ENCODE measurements at regions not wholly inside any gene's neighbourhood (a gene's known extent, or its start where the extent isn't known, plus 50 kb on each side); places are given as distances from the start of the nearest gene placed in this dataset.
"Not testable (repeated sequence)": the region's sequence is repeated elsewhere in the genome, so short reads cannot be mapped to it uniquely, and the experiment has no call there.

DNA sequence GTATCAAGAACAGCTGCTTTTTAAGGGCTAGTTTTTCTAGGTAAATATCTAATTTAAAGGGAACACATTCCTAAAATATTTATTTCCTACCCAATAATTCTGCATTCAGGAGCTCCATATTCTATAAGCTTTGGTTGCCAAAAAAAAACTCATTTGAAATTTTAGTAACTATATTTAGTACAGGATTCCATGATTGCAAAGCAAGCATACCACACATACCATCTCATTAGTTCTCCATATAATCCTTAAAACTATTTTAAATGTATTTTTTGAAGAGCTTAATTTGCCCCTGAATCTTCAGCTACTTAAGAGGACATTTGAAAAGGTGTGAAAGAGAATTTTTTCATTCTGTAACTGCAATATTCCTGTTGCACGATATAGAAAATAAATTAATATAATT is 877.0 kb downstream of the NR2F1-AS1 start:
- no peaks in the 10 kb centered on the region for H3K36me3 ChIP-seq (ENCODE audit: insufficient read depth, low read length)
- H4K20me1 ChIP-seq (ENCODE audit: insufficient read depth, low read length), result no peaks in the 10 kb centered on the region
- H3K27me3 ChIP-seq (ENCODE audit: insufficient read depth, low read length), result no peaks in the 10 kb centered on the region
- no peak overlapping the region for H3K4me3 ChIP-seq (ENCODE audit: insufficient read depth, low read length)
- no peak for DNase-seq (ENCODE audit: insufficient read length, low spot score, missing footprints)
- no peak overlapping the region for H3K4me2 ChIP-seq (ENCODE audit: insufficient read depth, low read length)
- TF ChIP-seq, protein P1, sequence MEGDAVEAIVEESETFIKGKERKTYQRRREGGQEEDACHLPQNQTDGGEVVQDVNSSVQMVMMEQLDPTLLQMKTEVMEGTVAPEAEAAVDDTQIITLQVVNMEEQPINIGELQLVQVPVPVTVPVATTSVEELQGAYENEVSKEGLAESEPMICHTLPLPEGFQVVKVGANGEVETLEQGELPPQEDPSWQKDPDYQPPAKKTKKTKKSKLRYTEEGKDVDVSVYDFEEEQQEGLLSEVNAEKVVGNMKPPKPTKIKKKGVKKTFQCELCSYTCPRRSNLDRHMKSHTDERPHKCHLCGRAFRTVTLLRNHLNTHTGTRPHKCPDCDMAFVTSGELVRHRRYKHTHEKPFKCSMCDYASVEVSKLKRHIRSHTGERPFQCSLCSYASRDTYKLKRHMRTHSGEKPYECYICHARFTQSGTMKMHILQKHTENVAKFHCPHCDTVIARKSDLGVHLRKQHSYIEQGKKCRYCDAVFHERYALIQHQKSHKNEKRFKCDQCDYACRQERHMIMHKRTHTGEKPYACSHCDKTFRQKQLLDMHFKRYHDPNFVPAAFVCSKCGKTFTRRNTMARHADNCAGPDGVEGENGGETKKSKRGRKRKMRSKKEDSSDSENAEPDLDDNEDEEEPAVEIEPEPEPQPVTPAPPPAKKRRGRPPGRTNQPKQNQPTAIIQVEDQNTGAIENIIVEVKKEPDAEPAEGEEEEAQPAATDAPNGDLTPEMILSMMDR (IDR thresholded peaks at IDR 0.05; ENCODE audit: extremely low read depth, low read depth, low read length), result no peak
- H3K27ac ChIP-seq (ENCODE audit: low read depth, low read length), result no peak overlapping the region
- no peaks in the 10 kb centered on the region for H3K9me3 ChIP-seq (ENCODE audit: low read depth, low read length)
- H3K4me1 ChIP-seq (ENCODE audit: insufficient read depth, low read length), result peaks cover 4% of the 10 kb centered on the region
- H3K79me2 ChIP-seq (ENCODE audit: insufficient read depth, low read length), result no peaks in the 10 kb centered on the region
- H2AFZ ChIP-seq (ENCODE audit: low read length), result no peak overlapping the region

DNA sequence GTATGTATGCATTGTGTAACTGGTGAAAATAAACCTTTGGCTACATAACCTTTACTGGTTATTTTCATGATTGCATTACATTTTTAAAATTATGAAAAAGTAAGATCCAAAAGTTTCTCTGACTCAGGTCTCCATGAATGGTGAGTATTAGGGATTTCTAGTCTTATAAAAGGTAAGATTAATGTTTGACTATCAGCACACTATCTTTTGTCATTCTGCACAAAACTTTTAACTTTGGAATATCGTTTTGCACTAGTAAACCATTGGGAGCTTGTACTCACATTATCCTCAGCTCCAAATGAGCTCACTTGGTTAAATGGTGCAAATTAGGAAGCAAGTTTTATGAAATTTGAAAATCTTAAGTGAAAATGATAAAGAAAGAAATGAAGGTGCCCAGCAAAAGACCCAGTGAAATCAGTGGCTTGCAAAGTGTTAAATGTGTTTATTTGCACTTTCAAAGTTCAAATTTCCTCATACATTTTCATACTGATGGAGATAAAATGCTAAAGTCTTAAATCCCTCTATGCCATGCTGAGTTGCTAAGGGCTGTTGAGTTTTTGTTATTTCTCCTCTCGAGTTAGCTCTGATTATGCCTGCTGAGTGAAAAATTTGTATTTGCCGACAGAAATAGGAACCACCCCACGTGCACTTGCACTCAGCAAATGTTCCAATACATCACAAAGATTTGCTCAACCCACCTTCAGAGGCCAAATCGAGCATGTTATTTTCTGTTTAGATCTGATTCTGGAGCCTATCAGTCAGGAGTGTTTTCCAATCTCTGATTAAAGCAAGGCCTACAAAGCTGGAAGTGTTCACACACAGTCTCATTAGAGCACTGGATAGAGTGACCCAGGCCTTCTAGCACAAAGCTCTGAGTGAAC is 885.7 kb downstream of the NR2F1-AS1 start:
- H3K79me2 ChIP-seq (ENCODE audit: insufficient read depth, low read length), result no peaks in the 10 kb centered on the region
- H2AFZ ChIP-seq (ENCODE audit: low read length), result peak overlapping the region; percentile 61
- TF ChIP-seq, protein P1 (IDR thresholded peaks at IDR 0.05; ENCODE audit: extremely low read depth, low read depth, low read length), result no peak

DNA sequence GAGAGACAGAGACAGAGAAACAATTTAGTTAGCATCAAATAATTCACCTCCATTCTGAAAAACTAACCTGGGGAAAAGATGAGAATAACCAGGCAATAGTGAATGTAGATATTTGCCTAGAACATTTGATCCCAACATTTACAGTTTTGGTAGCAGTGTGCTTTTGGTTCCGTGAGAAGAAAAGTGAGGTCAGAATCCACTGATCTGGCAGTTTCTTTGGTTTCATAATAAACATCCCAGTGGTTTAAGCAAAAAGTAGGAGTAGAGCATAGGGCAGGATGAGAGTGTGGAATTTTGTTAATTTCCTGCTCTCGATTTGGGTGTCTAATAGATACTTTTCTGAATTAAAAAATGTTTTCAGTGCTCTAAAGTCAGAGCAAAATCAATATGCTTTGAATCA is 887.0 kb downstream of the NR2F1-AS1 start:
- no peak overlapping the region for H3K4me2 ChIP-seq (ENCODE audit: insufficient read depth, low read length)
- no peak overlapping the region for H3K4me3 ChIP-seq (ENCODE audit: insufficient read depth, low read length)
- DNase-seq (ENCODE audit: insufficient read length, low spot score, missing footprints), result no peak
- no peaks in the 10 kb centered on the region for H4K20me1 ChIP-seq (ENCODE audit: insufficient read depth, low read length)
- H3K36me3 ChIP-seq (ENCODE audit: insufficient read depth, low read length), result no peaks in the 10 kb centered on the region
- no peaks in the 10 kb centered on the region for H3K4me1 ChIP-seq (ENCODE audit: insufficient read depth, low read length)
- TF ChIP-seq, protein P1 (IDR thresholded peaks at IDR 0.05; ENCODE audit: extremely low read depth, low read depth, low read length), result no peak
- no peaks in the 10 kb centered on the region for H3K27me3 ChIP-seq (ENCODE audit: insufficient read depth, low read length)
- H3K9me3 ChIP-seq (ENCODE audit: low read depth, low read length), result no peaks in the 10 kb centered on the region
- H3K79me2 ChIP-seq (ENCODE audit: insufficient read depth, low read length), result no peaks in the 10 kb centered on the region
- H2AFZ ChIP-seq (ENCODE audit: low read length), result peak overlapping the region; percentile 2
- H3K27ac ChIP-seq (ENCODE audit: low read depth, low read length), result no peak overlapping the region

More for the DNA sequence above, 885.7 kb downstream of the NR2F1-AS1 start:
- Histone ChIP-seq H4K20me1 (ENCODE audit: insufficient read depth, low read length) (no peaks in the 10 kb centered on the region), H3K36me3 (ENCODE audit: insufficient read depth, low read length) (no peaks in the 10 kb centered on the region), H3K4me3 (ENCODE audit: insufficient read depth, low read length) (no peak overlapping the region), H3K27me3 (ENCODE audit: insufficient read depth, low read length) (no peaks in the 10 kb centered on the region), H3K27ac (ENCODE audit: low read depth, low read length) (no peak overlapping the region), H3K4me1 (ENCODE audit: insufficient read depth, low read length) (no peaks in the 10 kb centered on the region), H3K9me3 (ENCODE audit: low read depth, low read length) (no peaks in the 10 kb centered on the region), H3K4me2 (ENCODE audit: insufficient read depth, low read length) (no peak overlapping the region)
- DNase-seq (ENCODE audit: insufficient read length, low spot score, missing footprints), result no peak

GRCh38 chr5:92691955-92692354 is 889.1 kb downstream of the NR2F1-AS1 start:
- not testable (repeated sequence) for H3K36me3 ChIP-seq (ENCODE audit: insufficient read depth, low read length); H2AFZ ChIP-seq (ENCODE audit: low read length); H3K27ac ChIP-seq (ENCODE audit: low read depth, low read length); H3K79me2 ChIP-seq (ENCODE audit: insufficient read depth, low read length); H3K27me3 ChIP-seq (ENCODE audit: insufficient read depth, low read length); H3K9me3 ChIP-seq (ENCODE audit: low read depth, low read length); H3K4me1 ChIP-seq (ENCODE audit: insufficient read depth, low read length); H4K20me1 ChIP-seq (ENCODE audit: insufficient read depth, low read length); H3K4me2 ChIP-seq (ENCODE audit: insufficient read depth, low read length); H3K4me3 ChIP-seq (ENCODE audit: insufficient read depth, low read length); DNase-seq (ENCODE audit: insufficient read length, low spot score, missing footprints)
